Thyroid gland (tissue), 4 donors: ENCODE measurements at regions not wholly inside any gene's neighbourhood (a gene's known extent, or its start where the extent isn't known, plus 50 kb on each side); places are given as distances from the start of the nearest gene placed in this dataset.

Source experiments
- DNase-seq, 2 donors: peaks; one replicate each; pipeline ENCODE4 v3.0.0-alpha.2; 2019
- H3K27ac ChIP-seq, 3 donors: fragments of 200-600 bp; sonication (generic); 1 replicate in 2 of 3; 2 replicates in 1 of 3; pipeline ENCODE4 v1.5.1; 2016 to 2019; ENCODE audit warnings: mild to moderate bottlenecking in 1 of 3, moderate library complexity in 1 of 3
- H3K27me3 ChIP-seq: fragments of 200-600 bp; sonication (generic); one replicate; pipeline ENCODE4 v1.5.1; 2019
- H3K36me3 ChIP-seq, 2 donors: fragments of 200-600 bp; sonication (generic); one replicate each; pipeline ENCODE4 v1.5.1; 2016 to 2019
- H3K4me1 ChIP-seq, 2 donors: fragments of 200-600 bp; sonication (generic); one replicate each; pipeline ENCODE4 v1.5.1; 2017 to 2019
- H3K4me3 ChIP-seq, 3 donors: fragments of 200-600 bp; sonication (generic); replicated peaks in 1 of 3; 1 replicate in 2 of 3; 2 replicates in 1 of 3; pipeline ENCODE4 v1.5.1; 2016; ENCODE audit warnings: mild to moderate bottlenecking in 1 of 3
- H3K9me3 ChIP-seq: fragments of 200-600 bp; sonication (generic); one replicate; pipeline ENCODE4 v1.5.1; 2017
- CTCF ChIP-seq, 6 experiments: fragments of 200-600 bp in 3 of 6; fragments of 450-650 bp in 3 of 6; sonication (generic) in 3 of 6; IDR thresholded peaks; one replicate each; pipeline ENCODE4 v1.5.1; 2016 to 2019; ENCODE audit warnings: antibody characterized with exemption in 6 of 6, mild to moderate bottlenecking in 2 of 6, inconsistent platforms in 1 of 6, moderate library complexity in 1 of 6
- POLR2A ChIP-seq, 2 donors: fragments of 450-650 bp; IDR thresholded peaks; one replicate each; pipeline ENCODE4 v1.6.1; 2017; ENCODE audit warnings: antibody characterized with exemption in 2 of 2, mild to moderate bottlenecking in 2 of 2, moderate library complexity in 1 of 2
- WGBS, 2 donors: methylation state at CpG; one replicate each; pipeline ENCODE4 v1.1.5; 2017; 5-methylcytosine and 5-hydroxymethylcytosine counted together
- intact Hi-C: fragments of 100-400 bp; cut with DNase I; formaldehyde crosslinking; loops from one replicate; pipeline ENCODE4 v1.15.1; 2023

- Histone ChIP-seq H3K36me3 (no peaks in the 10 kb centered on the region), H3K9me3 (no peaks in the 10 kb centered on the region), H3K27me3 (no peaks in the 10 kb centered on the region), H3K4me1 (no peaks in the 10 kb centered on the region), H3K4me3 (no peak overlapping the region), H3K27ac (no peak overlapping the region)
- intact Hi-C loops, result loop anchor here (10.0 kb wide), 2 partner anchors 672 to 732 kb away; no protein-coding TSS in a partner anchor
- no peak for DNase-seq
- WGBS, 2 donors, result 86 to 89% methylated on average over 4 of the region's 4 CpGs
- no peak for TF ChIP-seq POLR2A (IDR thresholded peaks at IDR 0.05)
Measured at GRCh38 chr15:81473177-81473576, 99.2 kb upstream of the TMC3 start.

DNA sequence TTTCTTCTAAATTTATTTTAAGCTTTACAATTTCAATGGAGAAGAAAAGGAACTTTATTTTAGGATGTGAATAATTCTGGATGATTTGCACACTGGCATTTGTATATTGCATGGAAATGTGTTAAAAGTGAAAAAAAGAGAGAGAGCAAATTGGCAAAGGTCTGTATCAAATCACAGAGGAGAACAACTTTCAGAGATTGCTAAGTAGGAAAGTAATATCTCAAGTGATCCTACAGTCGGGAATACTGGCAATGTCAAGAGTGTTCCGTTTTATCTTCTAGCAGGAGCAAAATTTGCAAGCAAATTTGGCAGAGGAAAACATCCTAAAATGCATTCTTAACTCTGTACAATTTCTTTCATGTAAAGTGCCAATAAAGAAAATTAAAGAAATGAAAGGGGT, 97.1 kb upstream of the TMC3 start:
- no peak for DNase-seq
- no peak for TF ChIP-seq CTCF (IDR thresholded peaks at IDR 0.05)
- TF ChIP-seq POLR2A (IDR thresholded peaks at IDR 0.05), result no peak
- Histone ChIP-seq H3K9me3 (no peaks in the 10 kb centered on the region), H3K27me3 (no peaks in the 10 kb centered on the region), H3K27ac (no peak overlapping the region), H3K4me3 (no peak overlapping the region), H3K36me3 (no peaks in the 10 kb centered on the region), H3K4me1 (no peaks in the 10 kb centered on the region)
- intact Hi-C loops, result loop anchor here (10.0 kb wide), 2 partner anchors 674 to 734 kb away; no protein-coding TSS in a partner anchor
- 68 to 80% methylated on average over 2 of the region's 2 CpGs for WGBS, 2 donors

GRCh38 chr15:81469154-81469553, 95.1 kb upstream of the TMC3 start:
- Histone ChIP-seq H3K27ac (no peak overlapping the region), H3K9me3 (no peaks in the 10 kb centered on the region), H3K27me3 (no peaks in the 10 kb centered on the region), H3K36me3 (no peaks in the 10 kb centered on the region), H3K4me1 (no peaks in the 10 kb centered on the region), H3K4me3 (no peak overlapping the region)
- DNase-seq, result no peak
- intact Hi-C loops, result no loop called here
- WGBS, 2 donors, result 68 to 73% methylated on average over 5 of the region's 5 CpGs
- no peak for TF ChIP-seq POLR2A (IDR thresholded peaks at IDR 0.05)
- no peak for TF ChIP-seq CTCF (IDR thresholded peaks at IDR 0.05)

GRCh38 chr15:81466741-81467140, 92.7 kb upstream of the TMC3 start:
- H3K4me3 ChIP-seq, result no peak overlapping the region
- WGBS, 2 donors, result 62 to 94% methylated on average over 3 of the region's 3 CpGs

GRCh38 chr15:81454024-81454423, 80.0 kb upstream of the TMC3 start:
- H3K4me3 ChIP-seq, result no peak overlapping the region
- no peaks in the 10 kb centered on the region for H3K4me1 ChIP-seq
- WGBS, 2 donors, result 73 to 83% methylated on average over 1 of the region's 1 CpG
- H3K27ac ChIP-seq, result no peak overlapping the region
- no peak for DNase-seq
- TF ChIP-seq POLR2A (IDR thresholded peaks at IDR 0.05), result no peak
- TF ChIP-seq CTCF (IDR thresholded peaks at IDR 0.05), result no peak
- H3K9me3 ChIP-seq, result no peaks in the 10 kb centered on the region
- intact Hi-C loops, result no loop called here
- H3K36me3 ChIP-seq, result no peaks in the 10 kb centered on the region
- no peaks in the 10 kb centered on the region for H3K27me3 ChIP-seq

More at GRCh38 chr15:81466741-81467140, 92.7 kb upstream of the TMC3 start:
- no peak for TF ChIP-seq CTCF (IDR thresholded peaks at IDR 0.05)
- TF ChIP-seq POLR2A (IDR thresholded peaks at IDR 0.05), result no peak
- Histone ChIP-seq H3K4me1 (no peaks in the 10 kb centered on the region), H3K27me3 (no peaks in the 10 kb centered on the region), H3K27ac (no peak overlapping the region), H3K36me3 (no peaks in the 10 kb centered on the region), H3K9me3 (no peaks in the 10 kb centered on the region)
- DNase-seq, result no peak
- intact Hi-C loops, result no loop called here

GRCh38 chr15:81450721-81451120, 76.7 kb upstream of the TMC3 start:
- no peaks in the 10 kb centered on the region for H3K9me3 ChIP-seq
- intact Hi-C loops, result no loop called here
- no peak for TF ChIP-seq POLR2A (IDR thresholded peaks at IDR 0.05)
- no peak for TF ChIP-seq CTCF (IDR thresholded peaks at IDR 0.05)
- H3K4me3 ChIP-seq, result no peak overlapping the region
- no peaks in the 10 kb centered on the region for H3K4me1 ChIP-seq
- no peaks in the 10 kb centered on the region for H3K36me3 ChIP-seq
- no peak for DNase-seq
- 96 to 99% methylated on average over 1 of the region's 1 CpG for WGBS, 2 donors
- no peaks in the 10 kb centered on the region for H3K27me3 ChIP-seq
- no peak overlapping the region for H3K27ac ChIP-seq
